ENCODE measurements at regions not wholly inside any gene's neighbourhood (a gene's known extent, or its start where the extent isn't known, plus 50 kb on each side); places are given as distances from the start of the nearest gene placed in this dataset.

GRCh38 chr16:76199681-76200220, 77.5 kb upstream of the CNTNAP4 start:
- Histone ChIP-seq H3K36me3 (replicated peaks in 1 of 2; ENCODE audit: insufficient read depth in 1 of 2, low read depth in 2 of 2) (no peaks in the 10 kb centered on the region), H3K27me3 (no peaks in the 10 kb centered on the region), H3K27ac (no peak overlapping the region), H3K4me3 (no peak overlapping the region), H3K4me1 (peaks cover 22% of the 10 kb centered on the region), H3K9me3 (no peaks in the 10 kb centered on the region)
- TF ChIP-seq CTCF (IDR thresholded peaks at IDR 0.05) (no peak), POLR2A (IDR thresholded peaks at IDR 0.05) (no peak)
- intact Hi-C loops (cut with DNase I): no loop called here
- ATAC-seq: no peak
- no peak for DNase-seq
- 78 to 79% methylated on average over 4 of the region's 4 CpGs for whole genome bisulfite sequencing, 2 donors

- no peaks in the 10 kb centered on the region for H3K36me3 ChIP-seq (replicated peaks in 1 of 2; ENCODE audit: insufficient read depth in 1 of 2, low read depth in 2 of 2)
- no peaks in the 10 kb centered on the region for H3K27me3 ChIP-seq
- DNase-seq (no peak), ATAC-seq (no peak)
- intact Hi-C loops (cut with DNase I): no loop called here
- H3K9me3 ChIP-seq: no peaks in the 10 kb centered on the region
- H3K27ac ChIP-seq: no peak overlapping the region
- 58% methylated on average over 2 of the region's 2 CpGs for WGBS, 2 donors
- TF ChIP-seq POLR2A (IDR thresholded peaks at IDR 0.05): no peak
- TF ChIP-seq CTCF (IDR thresholded peaks at IDR 0.05): no peak
- H3K4me1 ChIP-seq: peaks cover 6% of the 10 kb centered on the region
- H3K4me3 ChIP-seq: no peak overlapping the region
These were observed 75.8 kb upstream of the CNTNAP4 start for GRCh38 chr16:76201385-76201784.

- ATAC-seq (no peak), DNase-seq (no peak)
- H3K27ac ChIP-seq: no peak overlapping the region
- TF ChIP-seq CTCF (IDR thresholded peaks at IDR 0.05) (no peak), POLR2A (IDR thresholded peaks at IDR 0.05) (no peak)
- no peaks in the 10 kb centered on the region for H3K27me3 ChIP-seq
- H3K4me3 ChIP-seq: no peak overlapping the region
- H3K36me3 ChIP-seq (replicated peaks in 1 of 2; ENCODE audit: insufficient read depth in 1 of 2, low read depth in 2 of 2): no peaks in the 10 kb centered on the region
- H3K9me3 ChIP-seq: no peaks in the 10 kb centered on the region
- H3K4me1 ChIP-seq: no peaks in the 10 kb centered on the region
- WGBS, 2 donors: 61 to 64% methylated on average over 2 of the region's 2 CpGs
- intact Hi-C loops (cut with DNase I): no loop called here
These were observed 73.0 kb upstream of the CNTNAP4 start for GRCh38 chr16:76204249-76204648.

GRCh38 chr16:76207270-76207669, 69.9 kb upstream of the CNTNAP4 start:
- H3K36me3 ChIP-seq (replicated peaks in 1 of 2; ENCODE audit: insufficient read depth in 1 of 2, low read depth in 2 of 2): no peaks in the 10 kb centered on the region
- H3K4me3 ChIP-seq: no peak overlapping the region
- intact Hi-C loops (cut with DNase I): no loop called here
- 57 to 69% methylated on average over 3 of the region's 3 CpGs for WGBS, 2 donors
- H3K9me3 ChIP-seq: no peaks in the 10 kb centered on the region
- DNase-seq (no peak), ATAC-seq (no peak)
- H3K27ac ChIP-seq: no peak overlapping the region
- TF ChIP-seq CTCF (IDR thresholded peaks at IDR 0.05) (no peak), POLR2A (IDR thresholded peaks at IDR 0.05) (no peak)
- no peaks in the 10 kb centered on the region for H3K27me3 ChIP-seq
- H3K4me1 ChIP-seq: no peaks in the 10 kb centered on the region

- intact Hi-C loops (cut with DNase I): no loop called here
- DNase-seq (no peak), ATAC-seq (no peak)
- Histone ChIP-seq H3K4me3 (no peak overlapping the region), H3K27ac (no peak overlapping the region), H3K9me3 (no peaks in the 10 kb centered on the region), H3K36me3 (replicated peaks in 1 of 2; ENCODE audit: insufficient read depth in 1 of 2, low read depth in 2 of 2) (no peaks in the 10 kb centered on the region), H3K4me1 (no peaks in the 10 kb centered on the region), H3K27me3 (no peaks in the 10 kb centered on the region)
- WGBS, 2 donors: 70 to 73% methylated on average over 5 of the region's 5 CpGs
- TF ChIP-seq CTCF (IDR thresholded peaks at IDR 0.05): no peak
- TF ChIP-seq POLR2A (IDR thresholded peaks at IDR 0.05): no peak
These were observed 67.0 kb upstream of the CNTNAP4 start for GRCh38 chr16:76210157-76210556.

Data from body of pancreas (tissue), 4 donors.